NCI-H1105 treated with DMSO at 0.1 percent for 48 hours (cell line): ENCODE measurements at regions not wholly inside any gene's neighbourhood (a gene's known extent, or its start where the extent isn't known, plus 50 kb on each side); places are given as distances from the start of the nearest gene placed in this dataset.
A peak's percentile ranks its signal among the peaks of the same experiment; 100 is the strongest.

Experiments used
- DNase-seq: peaks from one replicate; lab custom pipeline; 2025; lab: John Stamatoyannopoulos, UW

DNA sequence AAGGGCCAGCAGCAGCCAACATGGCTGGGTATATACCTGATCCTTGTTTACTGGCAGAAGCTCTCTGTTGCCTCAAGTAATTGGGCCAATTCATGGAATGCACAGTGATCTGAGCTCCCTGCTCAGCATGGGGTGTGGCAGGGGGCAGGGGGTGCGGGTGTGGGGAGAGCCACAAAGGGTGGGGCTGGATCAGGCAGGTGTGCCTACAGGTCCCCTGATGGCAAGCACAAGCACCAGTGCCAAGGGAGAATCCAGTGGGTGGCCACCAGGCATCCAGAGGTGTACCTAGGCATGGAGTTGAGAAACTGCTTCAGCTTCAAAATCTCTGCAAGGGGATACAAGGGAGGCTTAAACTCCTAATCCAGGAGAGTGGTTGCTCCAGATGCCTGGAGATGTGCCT lies 235.8 kb upstream of the TLE4 start:
- no peak for DNase-seq

GRCh38 chr9:79341561-79341960 lies 230.2 kb upstream of the TLE4 start:
- no peak for DNase-seq

GRCh38 chr9:79346350-79347020 lies 225.3 kb upstream of the TLE4 start:
- no peak for DNase-seq

DNA sequence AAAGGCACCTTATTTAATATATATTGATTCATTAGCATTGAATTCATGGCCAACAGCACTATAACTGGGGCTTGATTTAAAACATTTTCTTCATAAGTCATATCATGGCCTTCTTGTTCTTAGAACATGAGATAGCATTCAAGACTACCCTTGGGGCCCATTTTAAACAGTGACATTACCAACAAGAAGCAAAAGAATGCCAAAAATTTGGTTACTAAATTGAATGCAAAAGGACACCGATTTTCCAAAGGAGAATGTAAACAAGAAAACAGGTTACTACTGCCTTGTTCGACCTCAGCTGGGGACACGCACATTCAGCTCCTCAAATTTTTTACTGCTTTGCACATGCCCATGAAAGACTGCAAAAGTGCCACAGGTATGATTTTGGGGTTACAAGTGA lies 219.4 kb upstream of the TLE4 start:
- no peak for DNase-seq

- DNase-seq: no peak
These were observed 217.8 kb upstream of the TLE4 start for GRCh38 chr9:79353856-79354520.

GRCh38 chr9:79357194-79357593 lies 214.6 kb upstream of the TLE4 start:
- DNase-seq: no peak

- no peak for DNase-seq
These were observed 214.1 kb upstream of the TLE4 start for GRCh38 chr9:79357616-79358015.

GRCh38 chr9:79360387-79361347 lies 211.1 kb upstream of the TLE4 start:
- no peak for DNase-seq

DNA sequence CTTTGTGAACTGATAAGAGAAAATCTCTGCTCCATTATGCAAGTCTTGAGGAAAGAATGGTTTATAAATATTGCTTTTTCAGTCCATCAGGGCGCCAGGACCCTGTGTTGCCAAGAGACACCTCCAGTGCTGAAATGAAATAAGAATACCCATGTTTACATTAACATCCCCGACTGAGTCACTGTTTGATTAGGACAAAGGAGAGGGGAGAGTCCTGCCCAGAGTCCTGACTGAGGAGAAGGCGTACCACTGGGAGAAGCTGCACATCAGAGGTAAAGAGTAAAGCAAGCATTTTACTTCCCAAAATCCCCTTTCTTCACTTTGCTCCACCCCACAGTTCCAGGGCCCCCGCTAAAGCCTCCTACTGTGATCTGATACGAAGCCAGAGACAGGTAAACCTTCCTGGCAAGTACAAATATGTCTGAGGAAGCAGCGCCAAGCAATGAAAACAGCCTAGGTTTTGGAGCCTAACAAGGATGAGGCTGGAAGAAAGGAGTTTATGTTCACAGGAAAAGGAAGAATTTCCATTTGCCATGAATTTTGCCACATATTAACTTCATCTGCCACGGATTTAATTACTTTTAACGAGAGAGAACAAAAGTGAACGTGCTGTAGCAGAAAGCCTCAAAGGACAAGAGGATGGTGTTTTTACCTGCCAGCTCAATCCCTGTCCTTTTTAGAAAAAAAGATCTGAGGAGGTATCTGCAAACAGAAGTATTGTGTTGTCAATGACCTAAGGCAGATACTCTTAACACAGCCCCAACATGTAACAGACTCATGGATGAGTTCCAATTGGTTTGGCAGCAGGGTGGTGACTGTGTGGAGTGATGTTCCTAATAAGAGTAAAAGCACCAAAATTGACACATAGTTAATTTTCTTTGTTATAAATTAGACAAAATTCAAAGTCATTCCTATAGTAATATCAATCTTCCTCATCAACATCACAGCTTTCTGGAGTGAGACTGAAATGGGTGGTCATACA lies 209.4 kb upstream of the TLE4 start:
- no peak for DNase-seq

- DNase-seq: no peak
These were observed 202.1 kb upstream of the TLE4 start for GRCh38 chr9:79369676-79370075.

GRCh38 chr9:79371301-79371700 lies 200.5 kb upstream of the TLE4 start:
- no peak for DNase-seq

DNA sequence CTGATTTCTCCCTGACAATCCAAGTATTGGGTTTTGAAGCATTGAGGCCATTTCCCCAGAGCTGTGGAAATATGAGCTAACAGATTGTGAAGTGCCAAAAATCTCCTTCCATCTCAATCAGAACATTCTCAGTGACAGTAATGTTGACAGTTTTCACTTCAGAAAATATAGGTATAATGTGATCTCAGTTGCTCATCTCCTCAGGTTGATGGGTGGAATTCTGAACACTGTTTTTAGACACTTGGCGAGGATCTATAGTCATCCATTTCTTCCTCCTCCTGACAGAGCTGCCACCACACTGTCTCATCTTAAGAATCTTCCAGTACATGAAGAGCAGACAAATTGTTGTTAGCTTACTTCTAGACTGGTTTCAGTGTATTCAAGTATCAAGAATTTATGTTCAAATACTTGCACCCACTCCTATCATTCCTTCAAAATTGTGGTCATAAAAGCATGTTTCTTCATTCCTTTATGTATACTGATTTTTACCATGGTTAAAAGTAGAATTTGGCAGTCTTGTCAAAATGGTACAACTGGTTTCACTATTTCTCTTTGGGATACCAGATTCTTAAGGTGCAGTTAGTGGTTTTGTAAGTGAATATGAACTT lies 199.7 kb upstream of the TLE4 start:
- DNase-seq: no peak

DNA sequence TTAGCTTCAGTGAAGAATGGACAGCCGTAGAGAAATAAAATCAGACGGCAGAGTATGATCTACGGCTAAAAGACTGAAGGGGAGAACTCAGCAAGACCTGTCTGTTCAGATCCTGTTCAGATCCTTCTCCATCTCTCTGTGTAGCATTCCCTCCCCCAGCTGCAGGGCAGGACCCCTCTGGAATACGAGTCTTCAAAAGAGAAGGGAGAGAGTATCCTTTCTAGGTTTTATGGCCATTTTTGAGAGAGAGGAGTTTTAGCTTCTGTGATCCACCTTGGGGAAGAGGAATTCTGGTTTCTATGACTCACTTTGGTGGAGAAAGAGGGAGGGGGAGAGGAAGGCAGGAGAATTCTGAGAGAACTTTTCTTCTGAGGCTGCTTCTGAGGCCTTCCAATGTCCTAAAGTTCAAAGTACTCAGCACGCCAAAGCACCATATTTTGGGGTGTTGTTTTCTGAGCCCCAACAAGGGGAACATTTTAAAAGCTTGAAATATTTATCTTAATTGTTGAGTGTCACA lies 194.4 kb upstream of the TLE4 start:
- no peak for DNase-seq

DNA sequence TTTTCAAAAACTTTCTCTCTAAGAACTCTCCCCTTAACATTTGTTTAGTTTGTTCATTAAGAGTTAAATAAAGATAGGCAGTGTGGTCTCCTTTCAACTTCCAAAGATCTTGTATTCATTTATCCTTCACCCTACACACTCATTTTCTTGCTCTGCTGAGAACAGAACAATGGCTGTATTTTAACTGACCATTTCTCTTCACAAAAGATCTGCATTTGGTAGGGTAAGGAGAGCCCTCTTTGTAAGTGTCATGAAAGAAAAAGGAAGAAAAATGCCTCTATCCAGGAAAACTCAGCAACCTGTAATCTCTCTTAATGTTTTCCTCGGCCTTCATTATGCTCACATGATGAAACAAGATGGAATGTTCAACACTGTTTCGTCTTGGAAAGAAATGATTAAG lies 193.7 kb upstream of the TLE4 start:
- DNase-seq: no peak

DNA sequence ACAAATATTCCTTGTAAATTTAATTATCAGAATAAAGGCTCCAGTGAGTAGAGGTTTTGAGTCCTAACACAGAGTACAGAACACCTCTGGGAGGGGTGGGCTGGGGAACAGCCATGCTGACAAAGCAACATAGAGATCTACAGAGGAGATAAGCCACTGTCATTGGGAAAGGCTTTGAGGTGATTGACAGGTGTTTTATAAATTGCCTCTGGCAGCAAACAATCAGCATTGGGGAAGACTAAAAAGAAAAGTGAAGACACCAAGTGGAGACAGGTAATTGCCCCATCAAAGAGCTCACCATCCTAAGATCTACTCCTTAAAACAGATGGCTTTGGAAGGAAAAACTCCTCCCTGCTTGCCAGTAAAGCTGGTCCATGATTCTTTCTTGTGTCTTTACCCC lies 189.7 kb upstream of the TLE4 start:
- DNase-seq: no peak

DNA sequence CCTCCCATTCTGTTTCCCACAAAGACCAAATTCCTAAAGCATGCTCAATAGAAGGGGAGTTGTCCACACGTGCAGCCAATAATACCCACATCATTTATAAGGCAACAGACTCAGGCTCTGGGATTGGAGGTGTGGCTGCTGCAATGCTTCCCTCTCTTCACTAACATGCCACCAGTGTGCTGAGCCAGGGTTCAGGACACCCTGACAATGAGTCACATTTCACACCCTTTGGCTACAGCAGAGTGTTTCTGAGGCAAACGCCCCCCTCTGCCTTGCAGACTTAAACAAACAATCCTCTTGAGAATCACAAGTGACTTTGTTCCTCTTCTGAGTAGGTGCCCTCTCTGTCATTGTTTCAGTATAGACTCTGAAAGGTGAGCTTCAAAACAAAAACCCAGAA lies 189.3 kb upstream of the TLE4 start:
- no peak for DNase-seq

GRCh38 chr9:79383096-79383495 lies 188.7 kb upstream of the TLE4 start:
- DNase-seq: no peak

DNA sequence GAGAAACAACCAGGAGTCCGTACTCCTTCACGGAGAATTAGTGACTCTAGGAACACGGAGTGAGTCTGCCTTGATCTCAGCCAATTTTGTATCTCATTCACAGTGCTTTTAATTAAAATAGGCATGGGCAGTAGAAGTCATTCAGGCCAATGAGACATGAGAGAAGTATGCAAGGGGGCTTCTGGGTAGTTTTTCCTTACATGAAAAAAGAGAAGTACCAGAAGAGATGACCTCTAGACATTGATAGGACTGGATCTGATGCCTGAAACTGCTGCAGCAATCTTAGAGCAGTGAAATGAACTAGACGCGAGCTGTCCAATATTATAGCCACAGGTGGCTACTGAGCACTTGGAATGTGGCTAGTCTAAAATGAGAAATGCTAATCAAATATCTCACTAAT lies 187.7 kb upstream of the TLE4 start:
- no peak for DNase-seq

DNA sequence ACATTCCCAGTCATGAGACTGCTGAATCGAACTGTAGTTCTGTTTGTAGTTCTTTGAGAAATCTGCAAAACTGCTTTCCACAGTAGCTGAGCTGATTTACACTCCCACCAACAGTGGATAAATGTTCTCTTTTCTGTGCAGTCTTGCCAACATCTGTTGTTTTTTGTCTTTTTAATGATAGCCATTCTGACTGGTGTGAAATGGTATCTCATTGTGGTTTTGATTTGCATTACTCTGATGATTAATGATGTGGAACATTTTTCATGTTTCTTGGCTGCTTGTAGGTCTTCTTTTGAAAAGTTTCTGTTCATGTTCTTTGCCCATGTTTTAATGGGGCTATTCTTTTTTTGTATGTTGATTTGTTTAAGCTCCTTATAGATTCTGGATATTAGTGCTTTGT lies 187.3 kb upstream of the TLE4 start:
- DNase-seq: peak; percentile 11

DNA sequence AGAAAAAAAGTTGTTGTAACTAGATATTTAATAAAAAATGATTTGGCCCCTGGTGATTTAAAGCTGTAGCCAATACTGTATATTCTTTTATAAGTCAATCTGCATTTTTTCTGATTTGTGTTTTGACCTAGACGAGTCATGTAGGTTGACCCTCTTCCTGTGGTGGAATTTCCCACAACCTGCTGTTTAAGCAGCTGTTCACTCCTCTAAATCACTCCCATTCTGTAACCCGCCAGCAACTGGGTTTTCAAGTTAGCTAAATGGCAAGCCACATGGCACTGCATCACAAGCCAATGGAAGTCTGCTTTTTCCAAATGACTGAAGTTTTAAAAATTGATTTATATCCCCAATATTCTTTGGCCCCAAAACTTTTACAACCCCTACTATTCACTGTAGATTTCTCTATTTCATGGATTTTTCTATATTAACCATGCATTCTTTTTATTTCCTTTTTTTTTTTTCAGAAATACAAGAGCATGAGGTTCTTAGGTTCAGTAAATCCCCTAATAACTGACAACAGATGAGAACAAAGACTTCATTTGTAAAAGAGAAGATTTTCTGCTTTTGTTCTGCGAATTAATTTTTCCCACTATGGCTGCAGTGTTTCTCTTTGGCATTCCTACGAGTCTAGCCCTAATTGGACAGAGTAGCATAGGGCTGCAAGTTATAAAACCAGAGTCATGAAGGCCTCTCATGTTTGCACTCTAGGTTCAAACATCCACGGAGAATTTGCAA lies 184.5 kb upstream of the TLE4 start:
- DNase-seq: no peak
